Transverse colon (tissue), 4 donors: ENCODE measurements at regions not wholly inside any gene's neighbourhood (a gene's known extent, or its start where the extent isn't known, plus 50 kb on each side); places are given as distances from the start of the nearest gene placed in this dataset.

Experiments used
- DNase-seq: peaks from one replicate; pipeline ENCODE4 v3.0.0-alpha.2; 2019
- H3K27ac ChIP-seq, 4 donors: fragments of 200-600 bp; sonication (generic); 2 replicates each; pipeline ENCODE4 v1.5.1; 2016 to 2018; ENCODE audit warnings: inconsistent platforms in 4 of 4
- H3K27me3 ChIP-seq: fragments of 200-600 bp; sonication (generic); 2 replicates; pipeline ENCODE4 v1.5.1; 2017; ENCODE audit warnings: inconsistent platforms
- H3K36me3 ChIP-seq, 4 donors: fragments of 200-600 bp; sonication (generic); 2 replicates each; pipeline ENCODE4 v1.5.1; 2017 to 2019; ENCODE audit warnings: inconsistent platforms in 4 of 4
- H3K4me1 ChIP-seq, 4 donors: fragments of 200-600 bp; sonication (generic); 2 replicates each; pipeline ENCODE4 v1.5.1; 2017 to 2020; ENCODE audit warnings: inconsistent platforms in 4 of 4
- H3K4me3 ChIP-seq, 4 donors: fragments of 200-600 bp; sonication (generic); 1 replicate in 1 of 4; 2 replicates in 3 of 4; pipeline versions ENCODE4 v1.5.1 to v1.6.1; 2017 to 2019; ENCODE audit warnings: inconsistent platforms in 4 of 4
- H3K9me3 ChIP-seq, 2 donors: fragments of 200-600 bp; sonication (generic); 2 replicates each; pipeline ENCODE4 v1.5.1; 2017 to 2019; ENCODE audit warnings: inconsistent platforms in 2 of 2
- EP300 ChIP-seq: sonication (generic); formaldehyde crosslinking; IDR thresholded peaks from one replicate; pipeline ENCODE4 v1.6.1; 2017; ENCODE audit warnings: antibody characterized with exemption, low read depth
- POLR2A ChIP-seq: fragments of 450-650 bp; IDR thresholded peaks from one replicate; pipeline ENCODE4 v1.6.1; 2016; ENCODE audit warnings: antibody characterized with exemption, mild to moderate bottlenecking, moderate library complexity
- POLR2AphosphoS5 ChIP-seq, 3 donors: sonication (generic); formaldehyde crosslinking; IDR thresholded peaks; one replicate each; pipeline ENCODE4 v1.6.1; 2016; ENCODE audit warnings: antibody characterized with exemption in 3 of 3
- WGBS, 2 donors: methylation state at CpG; one replicate each; pipeline ENCODE4 v1.1.5; 2018; ENCODE audit warnings: low coverage in 1 of 2; 5-methylcytosine and 5-hydroxymethylcytosine counted together
- in situ Hi-C, 4 donors: fragments of 200-750 bp; cut with MboI; loops; one replicate each; pipeline versions ENCODE4 v1.15.0 to v1.15.1; 2017; ENCODE audit warnings: low sequenced_read_pairs in 3 of 4, low pct_ligation_motif_present in 1 of 4, low pct_unique_long_range_greater_than_20kb in 1 of 4
- intact Hi-C: fragments of 100-400 bp; cut with DNase I; formaldehyde crosslinking; loops from one replicate; pipeline ENCODE4 v1.15.1; 2023; ENCODE audit warnings: low total_unique reads
- TF ChIP-seq, protein P1 (sequence below), 5 experiments: fragments of 200-600 bp in 3 of 5; fragments of 450-650 bp in 2 of 5; sonication (generic) in 3 of 5; IDR thresholded peaks; 1 replicate in 2 of 5; 2 replicates in 3 of 5; pipeline ENCODE4 v1.5.1; 2016 to 2017; ENCODE audit warnings: antibody characterized with exemption in 5 of 5, inconsistent platforms in 3 of 5, mild to moderate bottlenecking in 2 of 5, moderate library complexity in 1 of 5

- H3K4me3 ChIP-seq, result no peak overlapping the region
- H3K4me1 ChIP-seq, result no peaks in the 10 kb centered on the region
- intact Hi-C loops, result no loop called here
- no peak for TF ChIP-seq POLR2AphosphoS5 (IDR thresholded peaks at IDR 0.05)
- TF ChIP-seq EP300, result no peak
- TF ChIP-seq POLR2A, result no peak
- TF ChIP-seq, protein P1, sequence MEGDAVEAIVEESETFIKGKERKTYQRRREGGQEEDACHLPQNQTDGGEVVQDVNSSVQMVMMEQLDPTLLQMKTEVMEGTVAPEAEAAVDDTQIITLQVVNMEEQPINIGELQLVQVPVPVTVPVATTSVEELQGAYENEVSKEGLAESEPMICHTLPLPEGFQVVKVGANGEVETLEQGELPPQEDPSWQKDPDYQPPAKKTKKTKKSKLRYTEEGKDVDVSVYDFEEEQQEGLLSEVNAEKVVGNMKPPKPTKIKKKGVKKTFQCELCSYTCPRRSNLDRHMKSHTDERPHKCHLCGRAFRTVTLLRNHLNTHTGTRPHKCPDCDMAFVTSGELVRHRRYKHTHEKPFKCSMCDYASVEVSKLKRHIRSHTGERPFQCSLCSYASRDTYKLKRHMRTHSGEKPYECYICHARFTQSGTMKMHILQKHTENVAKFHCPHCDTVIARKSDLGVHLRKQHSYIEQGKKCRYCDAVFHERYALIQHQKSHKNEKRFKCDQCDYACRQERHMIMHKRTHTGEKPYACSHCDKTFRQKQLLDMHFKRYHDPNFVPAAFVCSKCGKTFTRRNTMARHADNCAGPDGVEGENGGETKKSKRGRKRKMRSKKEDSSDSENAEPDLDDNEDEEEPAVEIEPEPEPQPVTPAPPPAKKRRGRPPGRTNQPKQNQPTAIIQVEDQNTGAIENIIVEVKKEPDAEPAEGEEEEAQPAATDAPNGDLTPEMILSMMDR (IDR thresholded peaks at IDR 0.05), result no peak
- H3K9me3 ChIP-seq, result no peaks in the 10 kb centered on the region
- no peak overlapping the region for H3K27ac ChIP-seq
- in situ Hi-C loops, result no loop called here
- H3K27me3 ChIP-seq, result peaks cover 32% of the 10 kb centered on the region
- H3K36me3 ChIP-seq, result no peaks in the 10 kb centered on the region
- DNase-seq, result no peak
- 90 to 100% methylated on average over 2 to 16 of the region's 16 CpGs for WGBS, 2 donors
Observed at GRCh38 chr3:13202744-13203397, 129.6 kb upstream of the IQSEC1 start.

GRCh38 chr3:13201851-13202250 lies 128.6 kb upstream of the IQSEC1 start:
- WGBS, 2 donors, result 39 to 57% methylated on average over 3 of the region's 3 CpGs
- no peak for TF ChIP-seq EP300
- TF ChIP-seq, protein P1 (IDR thresholded peaks at IDR 0.05), result no peak
- Histone ChIP-seq H3K36me3 (no peaks in the 10 kb centered on the region), H3K27ac (no peak overlapping the region), H3K27me3 (peaks cover 32% of the 10 kb centered on the region), H3K9me3 (no peaks in the 10 kb centered on the region), H3K4me3 (no peak overlapping the region), H3K4me1 (no peaks in the 10 kb centered on the region)
- in situ Hi-C loops, result no loop called here
- intact Hi-C loops, result no loop called here
- no peak for DNase-seq

DNA sequence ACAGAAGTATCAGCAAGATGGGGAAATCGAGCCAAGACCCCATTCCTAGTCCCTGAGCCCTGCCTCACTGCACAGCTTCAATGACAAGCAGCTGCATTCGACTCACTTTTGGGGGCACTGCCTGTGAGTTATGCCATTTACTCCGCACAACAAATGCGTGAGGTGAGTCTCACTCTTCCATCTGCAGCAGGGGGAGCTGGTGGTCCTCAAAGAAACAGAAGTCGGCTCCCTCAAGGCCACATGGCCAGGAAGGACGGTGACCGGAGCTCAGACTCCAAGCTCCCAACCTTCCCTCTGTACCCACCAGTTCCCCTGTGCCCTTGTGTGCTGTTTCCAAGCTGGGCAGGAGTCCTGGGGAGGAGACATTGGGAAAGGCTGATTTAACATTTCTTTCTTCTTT lies 127.7 kb upstream of the IQSEC1 start:
- Histone ChIP-seq H3K27me3 (peaks cover 32% of the 10 kb centered on the region), H3K36me3 (no peaks in the 10 kb centered on the region), H3K4me1 (no peaks in the 10 kb centered on the region), H3K4me3 (no peak overlapping the region), H3K9me3 (no peaks in the 10 kb centered on the region), H3K27ac (no peak overlapping the region)
- intact Hi-C loops (no loop called here), in situ Hi-C loops (no loop called here)
- WGBS, 2 donors, result 30% methylated on average over 7 of the region's 7 CpGs; no CpG with 5 or more reads in 1 of the 2 donors
- no peak for DNase-seq
- TF ChIP-seq EP300 (no peak), POLR2A (no peak)
- TF ChIP-seq, protein P1 (IDR thresholded peaks at IDR 0.05), result no peak

DNA sequence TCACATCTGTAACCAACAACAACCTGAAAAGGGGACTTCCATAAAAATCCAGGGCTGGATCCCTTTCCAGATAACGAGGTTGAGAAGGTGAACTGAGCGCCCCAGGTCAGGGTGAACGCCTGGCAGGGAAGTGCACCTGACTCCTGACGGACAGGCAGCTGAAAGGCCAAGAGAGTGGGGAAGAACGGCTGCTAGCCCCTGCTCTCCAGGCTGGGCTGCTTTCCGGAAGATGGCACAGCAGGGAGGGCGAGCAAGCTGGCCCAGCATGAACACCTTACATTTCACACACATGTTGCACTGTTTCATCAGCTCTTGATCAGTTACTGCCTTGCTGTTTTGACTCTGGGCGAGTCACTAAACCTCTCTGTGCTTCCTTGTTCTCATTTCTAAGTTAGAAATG lies 127.2 kb upstream of the IQSEC1 start:
- intact Hi-C loops (no loop called here), in situ Hi-C loops (no loop called here)
- peaks cover 32% of the 10 kb centered on the region for H3K27me3 ChIP-seq
- TF ChIP-seq POLR2A (no peak), POLR2AphosphoS5 (IDR thresholded peaks at IDR 0.05) (no peak), EP300 (no peak)
- TF ChIP-seq, protein P1 (IDR thresholded peaks at IDR 0.05), result no peak
- no peak overlapping the region for H3K4me3 ChIP-seq
- no peaks in the 10 kb centered on the region for H3K9me3 ChIP-seq
- WGBS, 2 donors, result 62 to 66% methylated on average over 2 to 8 of the region's 8 CpGs
- DNase-seq, result no peak
- H3K27ac ChIP-seq, result no peak overlapping the region
- H3K4me1 ChIP-seq, result no peaks in the 10 kb centered on the region
- H3K36me3 ChIP-seq, result no peaks in the 10 kb centered on the region
